Brain pericyte (primary cell): ENCODE measurements at regions not wholly inside any gene's neighbourhood (a gene's known extent, or its start where the extent isn't known, plus 50 kb on each side); places are given as distances from the start of the nearest gene placed in this dataset.

Experiments used
- DNase-seq: peaks from one replicate; pipeline ENCODE4 v3.0.0-alpha.2; 2012; ENCODE audit warnings: low read depth, low spot score

DNA sequence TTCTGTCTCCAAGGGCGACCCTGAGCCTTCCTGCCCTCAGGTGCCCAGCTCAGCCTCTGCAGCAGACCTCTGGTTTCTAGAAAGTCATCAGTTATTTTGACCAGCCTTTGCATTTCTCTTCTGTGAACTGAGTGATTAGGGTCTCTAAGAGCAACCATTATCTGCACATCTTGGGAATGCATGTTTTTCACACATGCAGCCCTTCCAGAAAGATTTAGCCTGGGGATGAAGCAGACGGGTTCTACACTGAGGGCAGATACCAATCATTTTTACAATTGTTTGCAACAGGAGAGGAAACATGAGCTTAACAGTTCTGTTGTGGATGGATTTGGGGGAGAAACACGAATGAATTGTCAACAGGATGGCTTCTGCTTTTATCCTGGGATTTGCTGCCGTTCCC lies 90.1 kb upstream of the PITX1 start:
- no peak for DNase-seq

DNA sequence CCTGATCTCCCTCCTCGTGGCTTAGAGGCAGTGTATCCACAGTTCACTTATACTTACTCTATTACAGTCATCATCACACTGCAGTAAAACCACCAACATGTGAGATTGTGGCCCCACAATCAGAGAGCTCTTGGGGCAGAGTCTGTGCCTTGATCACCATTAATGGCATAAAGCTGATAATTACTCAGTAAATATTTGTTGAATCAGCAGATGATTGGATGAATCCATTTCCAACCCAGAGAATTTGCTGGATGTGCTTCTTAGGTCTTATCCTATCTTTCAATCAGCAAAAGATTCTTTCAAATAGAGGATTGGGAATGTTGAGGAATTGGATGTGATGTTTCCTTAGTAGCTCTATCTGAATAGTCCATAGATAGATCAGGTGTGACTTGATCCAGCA lies 88.8 kb upstream of the PITX1 start:
- DNase-seq: no peak

DNA sequence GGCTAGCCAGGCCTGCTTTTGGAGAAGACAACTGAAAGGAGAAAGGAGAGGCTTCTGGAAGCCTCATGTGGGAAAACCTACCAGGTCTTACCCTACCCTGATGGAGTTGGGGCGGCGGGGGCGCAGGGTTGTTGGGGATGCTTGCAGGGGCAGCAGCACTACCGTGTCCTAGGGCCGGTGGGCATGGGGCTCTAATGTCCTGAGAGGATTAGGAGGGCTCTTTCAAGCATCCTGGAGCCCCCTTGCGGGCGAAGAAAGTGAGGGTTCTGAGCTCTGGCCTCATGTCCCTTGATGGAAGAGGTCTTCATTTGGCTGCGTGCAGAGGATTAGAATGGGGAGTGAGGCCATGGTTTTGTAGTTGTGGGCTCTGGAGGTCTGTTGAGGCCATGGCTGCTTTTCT lies 86.9 kb upstream of the PITX1 start:
- DNase-seq: no peak

DNA sequence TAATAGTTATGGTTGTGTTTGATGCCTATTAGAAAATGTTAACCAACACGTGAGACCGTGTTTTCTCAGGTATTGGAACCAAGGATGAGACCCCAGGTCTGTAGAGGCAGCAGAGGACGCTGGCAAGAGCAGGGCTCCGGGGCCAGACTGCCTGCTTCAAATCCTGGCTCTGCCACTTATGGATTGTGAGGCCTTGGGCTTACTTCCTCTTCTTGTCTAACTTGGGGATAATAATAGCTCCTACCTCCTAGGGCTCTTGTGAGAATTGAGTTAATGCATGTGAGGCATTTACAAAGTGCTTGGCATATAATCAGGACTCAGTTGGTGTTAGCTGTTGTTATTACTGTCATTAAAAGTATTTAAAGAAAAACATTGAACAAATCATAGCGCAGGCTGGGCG lies 85.5 kb upstream of the PITX1 start:
- DNase-seq: no peak

- DNase-seq: no peak
Observed at GRCh38 chr5:135117590-135117989, 83.6 kb upstream of the PITX1 start.

DNA sequence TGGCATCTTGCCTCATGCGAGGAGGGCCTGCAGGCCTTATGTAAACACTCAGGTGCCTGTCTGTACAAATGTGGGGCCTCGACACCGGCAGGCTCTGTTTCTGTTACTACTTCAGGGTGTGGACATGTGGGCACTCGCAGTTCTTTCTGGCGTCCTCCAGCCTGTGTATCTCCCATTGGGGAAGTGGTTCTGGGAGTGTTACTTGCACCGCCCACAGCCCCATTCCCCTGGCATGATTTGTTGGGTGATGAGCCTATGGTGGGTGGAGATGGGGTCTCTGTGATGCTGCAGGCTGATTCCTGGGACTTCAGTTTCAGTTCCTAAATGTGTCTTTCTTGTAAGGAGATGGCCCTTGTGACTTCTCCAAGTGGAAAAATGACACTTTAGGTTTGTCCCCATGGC lies 82.1 kb upstream of the PITX1 start:
- DNase-seq: no peak

DNA sequence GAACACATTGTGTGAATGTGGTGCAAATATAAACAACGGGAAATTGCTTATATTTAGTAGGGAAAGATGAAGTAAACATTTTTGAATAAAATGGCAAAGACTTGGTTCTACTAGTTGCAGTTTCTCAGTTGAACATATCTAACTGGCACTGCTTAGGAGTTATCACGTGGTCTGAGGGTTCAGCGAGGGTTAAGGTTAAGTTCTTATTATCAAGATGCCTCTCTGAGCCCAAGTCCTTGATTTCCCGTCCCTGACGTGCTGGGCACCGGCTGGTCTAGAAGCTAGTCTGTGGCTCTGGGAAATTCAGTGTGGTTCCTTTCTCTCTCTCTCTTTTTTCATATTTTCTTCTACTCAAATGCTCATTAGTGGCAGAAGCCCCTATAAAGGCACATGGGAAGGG lies 81.6 kb upstream of the PITX1 start:
- no peak for DNase-seq

GRCh38 chr5:135114759-135115158 lies 80.7 kb upstream of the PITX1 start:
- no peak for DNase-seq

DNA sequence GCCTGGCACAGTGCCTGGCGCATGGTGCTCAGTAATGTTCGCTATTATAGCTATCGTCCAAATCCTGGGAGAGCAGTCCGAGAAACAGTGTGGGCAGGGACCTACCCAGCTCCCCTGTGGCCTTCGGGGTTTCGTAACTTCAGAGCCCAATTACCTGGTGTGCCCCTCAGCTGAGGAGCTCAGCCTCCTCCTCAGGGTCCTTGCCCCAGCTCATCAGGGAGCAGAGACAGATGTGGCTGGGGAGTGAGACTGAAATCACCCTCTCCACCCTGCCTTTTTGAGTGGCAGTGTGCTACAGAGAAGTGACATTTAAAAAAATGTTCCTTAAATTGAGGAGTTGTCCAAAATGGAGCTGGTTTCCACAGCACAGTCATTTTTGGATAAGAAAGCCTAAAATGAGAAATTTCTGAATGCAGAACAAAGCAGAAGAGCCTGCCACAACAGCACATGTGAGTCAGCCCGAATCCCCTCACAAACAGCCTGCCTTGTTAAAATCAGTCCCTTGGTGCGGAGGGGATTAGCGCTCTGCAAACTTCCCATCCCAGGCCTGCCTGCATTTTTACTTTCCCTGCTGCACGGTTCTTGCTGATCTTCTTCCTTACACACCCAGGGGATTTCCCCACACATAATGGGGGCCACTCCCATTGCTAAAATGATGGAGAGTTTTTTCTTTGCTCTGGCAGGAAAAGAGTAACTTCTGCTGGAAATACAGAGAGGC lies 78.1 kb upstream of the PITX1 start:
- no peak for DNase-seq

GRCh38 chr5:135110785-135111596 lies 77.0 kb upstream of the PITX1 start:
- DNase-seq: no peak

GRCh38 chr5:135108992-135109391 lies 75.0 kb upstream of the PITX1 start:
- no peak for DNase-seq

DNA sequence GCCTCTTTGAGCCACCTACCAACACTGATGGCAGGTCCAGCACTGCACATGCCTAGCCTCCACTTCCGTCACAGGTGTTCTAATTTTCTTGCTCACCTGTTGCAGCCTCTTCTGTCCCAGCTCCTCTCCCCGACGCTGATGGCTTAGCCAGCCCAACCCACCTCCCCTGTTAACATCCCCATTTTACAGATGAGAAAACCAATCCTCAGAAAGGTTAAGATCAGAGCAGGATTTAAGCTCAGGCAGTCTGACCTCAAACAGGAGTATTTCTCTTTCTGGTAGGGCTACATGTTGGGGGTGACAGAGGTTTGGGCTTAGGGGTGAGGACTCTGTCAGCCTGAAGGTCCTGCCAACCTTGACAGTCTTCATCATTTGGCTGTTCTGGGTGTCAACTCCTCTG lies 74.5 kb upstream of the PITX1 start:
- no peak for DNase-seq

DNA sequence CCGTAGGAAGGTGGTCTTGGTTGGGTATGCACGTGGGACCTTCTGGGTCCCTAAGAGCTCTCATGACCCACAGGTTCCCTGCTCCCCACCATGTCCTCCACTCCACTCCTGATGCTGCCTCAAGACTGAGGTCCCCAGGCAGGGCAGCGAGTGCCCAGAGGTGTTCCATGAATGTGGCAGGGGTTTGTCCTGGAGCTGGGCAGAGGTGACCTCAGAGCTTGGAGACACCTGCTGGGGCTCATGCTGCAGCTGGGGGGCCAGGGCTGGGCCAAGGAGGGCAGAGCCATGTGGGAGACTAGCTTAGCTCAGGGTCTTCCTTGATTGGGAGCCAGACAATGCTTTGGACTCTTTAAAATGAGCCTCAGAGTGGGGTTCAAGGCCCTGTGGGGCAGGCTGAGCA lies 74.0 kb upstream of the PITX1 start:
- DNase-seq: no peak

DNA sequence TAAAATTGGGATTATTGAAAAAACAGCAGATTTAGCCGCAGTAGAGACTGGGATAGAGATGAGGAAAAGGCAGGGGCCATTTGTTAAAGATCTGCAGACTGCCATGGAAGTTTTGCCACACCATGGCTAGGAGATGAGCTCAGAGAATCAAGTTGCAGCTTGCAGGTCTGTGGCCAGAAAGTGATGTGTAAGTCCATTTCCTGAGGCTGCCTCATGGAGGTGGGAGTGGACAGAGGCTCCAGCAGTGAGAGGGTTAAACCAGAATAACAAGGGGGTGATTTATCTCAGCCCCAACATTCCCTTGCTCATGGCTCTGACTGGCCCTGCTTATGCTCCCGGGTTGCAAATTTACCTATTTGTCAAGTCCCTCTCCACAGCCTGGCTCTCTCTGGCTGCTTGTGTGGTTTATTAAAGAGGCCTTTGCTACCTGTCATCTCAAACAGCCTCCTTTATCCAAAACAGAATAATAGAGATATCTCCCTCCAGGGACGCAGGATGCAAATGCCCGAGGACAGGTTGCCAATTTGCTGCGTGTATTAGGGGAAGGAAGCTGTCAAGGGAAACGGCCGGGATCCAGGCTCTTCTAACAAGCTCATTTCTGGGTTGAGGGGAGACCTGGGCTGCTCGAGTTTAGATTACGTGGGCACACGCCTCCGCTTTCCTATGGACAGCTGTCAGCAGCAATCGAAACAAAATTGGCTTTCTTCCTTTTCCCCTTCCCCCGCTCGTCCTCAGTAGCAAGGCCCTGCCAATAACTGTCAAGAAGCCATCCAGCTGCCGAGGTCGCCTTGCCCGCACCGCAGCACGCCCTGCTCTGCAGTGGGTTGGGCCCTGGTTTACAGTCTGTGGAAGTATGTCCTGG lies 72.8 kb upstream of the PITX1 start:
- no peak for DNase-seq

- no peak for DNase-seq
Observed at GRCh38 chr5:135106136-135106535, 72.1 kb upstream of the PITX1 start.

GRCh38 chr5:135105105-135105484 lies 71.1 kb upstream of the PITX1 start:
- no peak for DNase-seq

- no peak for DNase-seq
Observed at GRCh38 chr5:135103575-135103853, 69.5 kb upstream of the PITX1 start.

DNA sequence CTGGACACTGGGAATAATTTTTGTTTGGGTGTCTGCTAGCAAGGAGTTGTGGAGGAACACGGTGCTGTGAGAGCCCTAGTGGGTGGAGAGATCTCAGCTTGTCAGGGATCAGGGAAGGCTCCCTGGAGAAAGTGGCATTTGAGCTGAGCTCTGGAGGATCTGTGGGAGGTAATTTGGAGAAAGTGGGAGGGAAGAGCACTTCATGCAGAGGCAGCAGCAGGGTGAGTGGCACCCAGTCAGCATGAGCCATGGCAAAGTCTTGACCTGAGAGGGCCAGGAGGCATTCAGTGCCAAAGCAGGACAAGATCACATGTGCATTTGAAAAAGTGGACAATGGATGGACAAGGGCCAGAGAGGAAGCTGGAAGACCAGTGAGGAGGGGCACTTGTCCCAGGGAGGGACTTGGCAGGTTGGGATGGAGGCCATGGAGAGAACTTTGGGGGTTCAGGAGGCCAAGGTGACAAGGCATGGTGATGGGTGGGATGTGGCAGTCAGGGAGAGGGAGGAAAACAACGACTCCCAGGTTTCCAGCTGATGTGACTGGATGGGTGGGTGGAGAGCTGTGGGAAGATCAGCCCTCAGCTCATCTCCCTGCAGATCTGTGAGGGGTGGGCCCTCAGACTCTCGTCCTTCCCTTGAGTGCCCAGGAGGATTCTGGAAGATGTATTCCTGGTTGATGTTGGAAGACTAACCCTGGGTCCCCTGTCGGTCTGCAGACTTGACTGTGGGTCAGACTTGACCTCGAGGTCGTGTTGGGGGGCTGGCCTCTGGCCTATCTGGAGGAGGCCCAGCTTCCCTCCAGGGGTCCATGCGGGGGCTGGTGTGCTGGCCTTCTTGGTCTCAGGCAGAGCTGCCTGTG lies 68.9 kb upstream of the PITX1 start:
- DNase-seq: no peak

DNA sequence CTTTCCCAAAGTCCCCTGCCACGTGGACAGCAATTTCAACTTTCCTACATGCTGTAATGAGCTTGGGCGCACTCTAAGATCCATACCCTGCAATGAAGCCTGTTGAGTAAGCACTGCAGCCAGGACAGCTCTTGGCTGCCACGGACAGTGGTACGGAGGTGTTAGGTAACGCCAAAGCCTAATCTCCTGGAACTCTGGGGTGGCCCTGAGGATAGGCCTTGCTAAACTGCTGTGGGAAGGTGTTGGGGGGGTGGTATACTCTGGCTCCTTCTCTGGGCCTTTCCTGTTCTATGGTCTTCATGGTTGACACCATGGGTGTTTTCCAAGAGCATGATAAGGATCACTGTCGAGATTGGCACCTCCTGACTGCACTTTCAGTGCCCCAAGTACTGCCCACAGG lies 66.4 kb upstream of the PITX1 start:
- no peak for DNase-seq

DNA sequence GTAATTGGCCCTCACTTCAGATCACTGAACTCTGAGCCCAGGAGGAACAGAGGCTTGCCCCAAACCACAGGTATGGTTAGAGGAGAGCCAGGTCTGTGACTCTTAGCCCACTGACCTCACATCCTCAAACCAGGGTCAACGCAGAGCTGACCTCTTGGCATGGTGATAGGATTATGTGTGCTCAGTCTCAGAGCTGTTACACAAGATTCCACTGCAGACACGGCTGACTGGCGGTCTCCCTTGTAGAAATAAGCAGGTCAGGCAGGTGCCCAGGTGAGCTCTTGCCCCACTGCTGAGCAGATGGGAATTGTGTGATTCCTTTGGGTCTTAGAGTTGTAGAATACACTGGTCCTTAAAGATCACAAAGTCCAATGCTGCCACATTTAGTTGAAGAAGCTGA lies 66.0 kb upstream of the PITX1 start:
- DNase-seq: no peak

- no peak for DNase-seq
Observed at GRCh38 chr5:135097390-135097789, 63.4 kb upstream of the PITX1 start.

- DNase-seq: no peak
Observed at GRCh38 chr5:135095871-135096270, 61.8 kb upstream of the PITX1 start.
